ENCODE measurements at regions not wholly inside any gene's neighbourhood (a gene's known extent, or its start where the extent isn't known, plus 50 kb on each side); places are given as distances from the start of the nearest gene placed in this dataset.

- TF ChIP-seq POLR2A (IDR thresholded peaks at IDR 0.05) (no peak), CTCF (IDR thresholded peaks at IDR 0.05) (no peak)
Observed at GRCh38 chr20:12593342-12593873, 415.4 kb upstream of the SPTLC3 start.

All from vagina (tissue), 2 donors.